GM10248 (cell line): ENCODE measurements at regions not wholly inside any gene's neighbourhood (a gene's known extent, or its start where the extent isn't known, plus 50 kb on each side); places are given as distances from the start of the nearest gene placed in this dataset.
A peak's percentile ranks its signal among the peaks of the same experiment; 100 is the strongest.
"Not testable (repeated sequence)": the region's sequence is repeated elsewhere in the genome, so short reads cannot be mapped to it uniquely, and the experiment has no call there.

Source experiments
- CTCF ChIA-PET: fragments of 300-600 bp; sonication (Branson Sonifier 250); formaldehyde crosslinking; extraction: SDS; loops from one replicate; lab custom pipeline; 2021; ENCODE audit warnings: antibody characterized with exemption; lab: Yijun Ruan, JAX
- POLR2A ChIA-PET: fragments of 350-650 bp; sonication (Branson Sonifier 250); formaldehyde crosslinking; extraction: SDS; loops from one replicate; lab custom pipeline; 2020; ENCODE audit warnings: antibody characterized with exemption; lab: Yijun Ruan, JAX
- DNase-seq: peaks from one replicate; pipeline ENCODE4 v3.0.0; 2012; ENCODE audit errors: extremely low spot score
- TF ChIP-seq, protein P1 (sequence below): IDR thresholded peaks from 2 replicates; pipeline ENCODE4 v1.5.1; 2012; ENCODE audit warnings: mild to moderate bottlenecking, low read depth; ENCODE audit errors: extremely low read depth, missing control alignments, control extremely low read depth

- CTCF ChIA-PET, POLR2A ChIA-PET, DNase-seq: not testable (repeated sequence)
- TF ChIP-seq, protein P1, sequence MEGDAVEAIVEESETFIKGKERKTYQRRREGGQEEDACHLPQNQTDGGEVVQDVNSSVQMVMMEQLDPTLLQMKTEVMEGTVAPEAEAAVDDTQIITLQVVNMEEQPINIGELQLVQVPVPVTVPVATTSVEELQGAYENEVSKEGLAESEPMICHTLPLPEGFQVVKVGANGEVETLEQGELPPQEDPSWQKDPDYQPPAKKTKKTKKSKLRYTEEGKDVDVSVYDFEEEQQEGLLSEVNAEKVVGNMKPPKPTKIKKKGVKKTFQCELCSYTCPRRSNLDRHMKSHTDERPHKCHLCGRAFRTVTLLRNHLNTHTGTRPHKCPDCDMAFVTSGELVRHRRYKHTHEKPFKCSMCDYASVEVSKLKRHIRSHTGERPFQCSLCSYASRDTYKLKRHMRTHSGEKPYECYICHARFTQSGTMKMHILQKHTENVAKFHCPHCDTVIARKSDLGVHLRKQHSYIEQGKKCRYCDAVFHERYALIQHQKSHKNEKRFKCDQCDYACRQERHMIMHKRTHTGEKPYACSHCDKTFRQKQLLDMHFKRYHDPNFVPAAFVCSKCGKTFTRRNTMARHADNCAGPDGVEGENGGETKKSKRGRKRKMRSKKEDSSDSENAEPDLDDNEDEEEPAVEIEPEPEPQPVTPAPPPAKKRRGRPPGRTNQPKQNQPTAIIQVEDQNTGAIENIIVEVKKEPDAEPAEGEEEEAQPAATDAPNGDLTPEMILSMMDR = peak; percentile 10
Observed at GRCh38 chr16:21487956-21488355, 111.4 kb upstream of the METTL9 start.

DNA sequence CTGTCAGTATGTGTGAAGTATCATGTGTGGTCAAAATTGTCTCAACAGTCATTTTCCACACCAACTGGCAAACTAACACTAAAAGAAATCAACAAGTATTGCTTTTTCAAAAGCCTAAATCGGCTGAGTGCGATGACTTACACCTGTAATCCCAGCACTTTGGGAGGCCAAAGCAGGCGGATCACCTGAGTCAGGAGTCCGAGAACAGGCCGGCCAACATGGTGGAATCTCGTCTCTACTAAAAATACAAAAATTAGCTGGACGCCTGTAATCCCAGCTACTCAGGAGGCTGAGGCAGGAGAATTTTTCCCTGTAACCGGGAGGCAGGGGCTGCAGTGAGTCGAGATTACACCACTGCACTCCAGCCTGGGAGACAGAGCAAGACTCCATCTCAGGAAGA is 100.3 kb upstream of the METTL9 start:
- DNase-seq, POLR2A ChIA-PET, CTCF ChIA-PET: not testable (repeated sequence)

DNA sequence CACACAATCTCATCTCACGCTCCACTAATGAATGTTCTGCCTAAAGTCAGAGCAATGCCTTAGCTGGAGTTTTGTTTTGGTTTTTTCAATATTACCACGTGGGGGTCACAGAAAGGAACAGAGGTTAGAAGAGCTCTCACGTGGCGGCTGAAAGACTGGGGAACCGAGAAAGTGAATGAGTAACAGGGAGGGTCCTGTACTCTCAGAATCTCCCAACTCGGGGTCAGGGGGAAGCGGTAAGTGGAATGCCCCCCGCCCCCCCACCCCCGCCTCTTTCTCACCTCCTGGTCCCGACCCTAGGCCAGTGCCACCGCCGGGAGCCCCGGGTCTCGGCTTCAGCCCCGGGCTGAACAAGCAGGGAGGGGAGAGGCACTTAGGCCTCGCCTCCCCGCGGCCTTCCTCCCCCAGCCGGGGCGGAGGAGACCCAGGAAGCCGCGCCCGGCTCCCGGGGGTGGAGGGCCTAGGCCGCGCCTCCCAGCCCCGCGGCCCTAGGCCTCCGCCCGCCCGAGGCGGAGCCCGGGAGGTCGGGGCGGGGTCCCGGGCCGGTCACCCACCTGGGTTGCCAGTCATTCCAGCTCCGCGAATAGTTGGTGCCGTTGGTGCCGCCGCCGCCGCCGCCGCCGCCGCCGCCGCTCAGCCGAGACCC is 98.0 kb upstream of the METTL9 start:
- CTCF ChIA-PET, DNase-seq, POLR2A ChIA-PET: not testable (repeated sequence)

DNA sequence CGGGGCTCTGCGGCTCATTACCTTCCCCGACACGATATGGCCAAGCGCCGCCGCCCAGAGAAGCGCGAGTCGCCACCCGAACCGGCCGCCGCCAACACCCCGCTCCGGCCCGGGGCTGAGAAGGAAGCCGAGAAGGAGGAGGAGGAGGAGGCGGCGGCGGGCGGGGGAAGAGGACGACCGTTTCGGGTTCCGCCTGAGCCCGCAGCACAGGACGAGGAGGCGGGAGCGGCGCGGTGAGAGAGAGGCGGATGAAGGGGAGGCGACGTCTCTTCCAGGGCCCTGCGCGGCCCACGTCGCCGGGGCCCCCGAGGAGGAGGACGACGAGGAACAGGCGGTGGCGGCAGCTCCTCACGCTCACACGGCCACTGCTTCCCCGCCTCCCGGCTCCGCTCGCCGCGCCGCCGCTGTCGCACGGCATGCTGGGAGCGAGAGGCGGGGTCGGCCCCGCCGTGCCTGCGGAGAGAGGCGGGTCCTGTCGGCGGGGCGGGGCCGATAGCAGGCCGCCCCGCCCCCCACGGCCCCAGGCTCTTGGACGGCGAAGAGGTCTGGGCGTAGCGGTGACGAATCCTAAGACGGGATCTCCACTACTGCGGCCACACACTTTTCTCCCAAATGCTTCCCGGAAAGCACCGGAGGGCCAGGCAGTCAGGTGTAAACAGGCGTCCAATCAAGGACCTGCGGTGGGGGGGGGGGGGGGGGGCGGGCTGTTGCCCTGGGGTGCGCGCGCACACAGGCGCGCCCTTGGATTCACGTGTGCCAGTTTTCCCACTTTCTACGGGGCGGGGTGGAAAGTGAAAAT is 97.3 kb upstream of the METTL9 start:
- TF ChIP-seq, protein P1 = no peak
- ChIA-PET POLR2A (no interaction called here), CTCF (no interaction called here)
- peak; percentile 89 for DNase-seq

GRCh38 chr16:21503574-21503920 is 95.8 kb upstream of the METTL9 start:
- POLR2A ChIA-PET, DNase-seq, CTCF ChIA-PET: not testable (repeated sequence)

DNA sequence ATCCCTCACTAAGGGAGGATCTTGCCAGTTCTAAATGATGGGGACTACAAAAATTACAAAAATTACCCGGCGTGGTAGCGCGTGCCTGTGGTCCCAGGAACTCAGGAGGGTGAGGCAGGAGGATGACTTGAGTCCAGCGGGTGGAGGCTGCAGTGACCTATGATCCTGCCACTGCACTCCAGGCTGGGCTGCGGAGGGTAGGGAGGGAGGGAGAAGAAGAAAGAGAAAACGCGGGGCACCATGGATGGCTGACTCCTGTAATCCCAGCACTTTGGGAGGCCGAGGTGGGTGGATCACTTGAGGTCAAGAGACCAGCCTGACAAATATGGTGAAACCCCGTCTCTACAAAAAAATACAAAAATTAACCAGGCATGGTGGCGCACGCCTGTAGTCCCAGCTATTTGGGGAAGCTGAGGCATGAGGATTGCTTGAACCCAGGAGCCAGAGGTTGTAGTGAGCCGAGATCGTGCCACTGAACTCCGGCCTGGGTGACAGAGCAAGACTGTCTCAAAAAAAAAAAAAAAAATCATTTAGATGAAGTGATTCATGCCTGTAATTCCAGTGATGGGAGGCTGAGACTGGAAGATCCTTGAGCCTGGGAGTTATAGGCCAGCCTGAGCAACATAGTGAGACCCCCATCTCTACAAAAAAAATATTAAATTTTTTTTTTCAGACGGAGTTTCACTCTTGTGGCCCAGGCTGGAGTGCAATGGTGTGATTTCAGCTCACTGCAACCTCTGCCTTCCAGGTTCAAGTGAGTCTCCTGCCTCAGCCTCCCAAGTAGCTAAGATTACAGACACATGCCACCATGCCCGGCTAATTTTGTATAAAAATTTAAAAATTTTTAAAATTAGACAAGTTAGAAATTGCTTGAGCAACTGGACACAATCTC is 95.2 kb upstream of the METTL9 start:
- CTCF ChIA-PET = not testable (repeated sequence)

DNA sequence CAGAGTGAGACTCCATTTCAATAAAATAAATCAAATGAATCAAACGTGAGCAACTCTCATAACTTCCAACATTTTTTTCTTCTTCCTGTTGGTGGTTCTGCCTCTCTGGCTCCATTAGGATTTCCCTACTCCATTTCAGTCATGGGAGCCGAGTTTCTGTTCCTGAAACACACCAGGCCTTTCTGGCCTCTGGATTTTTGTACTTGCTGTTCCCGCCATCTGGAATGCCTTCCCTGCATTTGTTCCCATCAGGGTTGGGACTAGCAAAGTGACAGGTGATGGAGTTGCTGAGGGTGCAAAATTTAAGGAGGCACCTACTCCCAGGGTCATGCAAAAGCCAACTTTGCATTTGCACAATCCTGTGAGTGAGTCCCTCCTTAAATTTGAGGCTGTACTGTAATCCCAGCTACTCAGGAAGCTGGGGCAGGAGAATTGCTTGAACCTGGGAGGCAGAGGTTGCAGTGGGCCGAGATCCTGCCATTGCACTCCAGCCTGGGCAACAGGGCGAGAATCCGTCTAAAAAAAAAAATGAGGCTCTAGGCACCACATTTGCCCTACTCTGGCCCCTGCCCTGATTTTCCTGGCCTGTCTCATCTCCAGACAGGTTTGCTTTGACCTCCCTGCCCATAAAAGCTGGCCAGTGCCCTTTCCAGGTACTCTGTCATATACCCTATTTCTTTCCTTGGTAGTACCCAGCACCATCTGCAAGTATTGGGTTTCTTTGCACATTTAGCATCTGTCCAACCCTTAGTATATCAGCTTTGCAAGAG is 93.4 kb upstream of the METTL9 start:
- DNase-seq, CTCF ChIA-PET, POLR2A ChIA-PET: not testable (repeated sequence)

More for the DNA sequence above, 95.2 kb upstream of the METTL9 start:
- DNase-seq, POLR2A ChIA-PET: not testable (repeated sequence)

DNA sequence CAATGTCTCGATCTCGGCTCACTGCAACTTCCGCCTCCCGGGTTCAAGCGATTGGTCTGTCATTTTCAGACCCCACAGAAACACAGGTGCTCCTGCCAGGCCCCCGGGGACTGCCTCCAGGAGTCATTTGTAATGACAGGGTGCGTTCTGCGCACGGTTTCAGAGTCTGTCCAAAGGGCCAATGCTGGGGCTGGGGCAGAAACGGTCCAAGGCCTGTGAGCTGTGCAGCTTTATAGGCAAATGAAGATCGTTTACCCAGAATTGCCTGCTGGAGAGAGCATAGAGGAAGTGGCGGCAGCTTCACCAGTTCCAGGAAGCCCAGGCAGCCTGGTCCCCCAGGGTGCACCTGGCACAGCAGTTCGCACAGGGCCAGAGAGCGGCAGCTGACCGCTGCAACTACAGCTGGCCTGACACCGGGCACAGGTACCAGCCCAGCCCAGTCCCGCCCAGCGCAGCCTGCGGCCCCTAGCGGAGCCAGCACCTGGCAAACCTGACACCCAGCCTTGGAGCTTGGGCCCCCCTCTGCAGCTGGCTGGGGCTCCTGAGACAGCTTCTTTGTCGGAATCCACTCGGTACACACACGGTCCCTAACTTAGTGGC is 92.4 kb upstream of the METTL9 start:
- CTCF ChIA-PET = not testable (repeated sequence)
- POLR2A ChIA-PET = interaction anchor here (0.6 kb wide), 1 partner anchor 146 kb away, joined by 9 read pairs; no protein-coding TSS in a partner anchor
- DNase-seq = peak; percentile 50

DNA sequence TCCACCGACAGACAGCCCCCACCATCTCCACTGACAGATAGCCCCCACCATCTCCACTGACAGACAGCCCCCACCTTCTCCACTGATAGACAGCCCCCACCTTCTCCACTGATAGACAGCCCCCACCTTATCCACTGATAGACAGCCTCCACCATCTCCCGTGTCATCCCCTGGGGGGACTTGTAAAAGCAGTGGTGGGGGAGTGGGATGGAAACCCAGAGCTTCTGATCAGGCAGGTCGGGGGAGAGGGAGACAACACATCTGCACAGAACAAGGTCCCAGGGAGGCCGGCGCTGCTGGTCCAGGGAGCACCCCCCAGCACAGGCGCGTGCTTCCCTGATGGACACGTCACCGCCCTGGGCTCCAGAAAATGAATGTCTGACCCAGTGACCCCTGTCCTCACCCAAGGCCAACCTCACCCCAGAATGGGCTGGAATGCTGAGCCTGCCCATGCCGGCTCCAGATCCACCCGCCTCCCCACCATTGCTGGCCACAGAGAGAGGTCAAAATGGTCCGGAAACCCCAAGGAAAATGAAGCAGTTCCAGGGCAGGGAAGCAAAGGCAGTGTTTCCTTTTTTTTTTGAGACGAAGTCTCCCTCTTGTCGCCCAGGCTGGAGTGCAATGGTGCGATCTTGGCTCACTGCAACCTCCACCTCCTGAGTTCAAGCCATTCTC is 91.6 kb upstream of the METTL9 start:
- POLR2A ChIA-PET, DNase-seq, CTCF ChIA-PET: not testable (repeated sequence)

DNA sequence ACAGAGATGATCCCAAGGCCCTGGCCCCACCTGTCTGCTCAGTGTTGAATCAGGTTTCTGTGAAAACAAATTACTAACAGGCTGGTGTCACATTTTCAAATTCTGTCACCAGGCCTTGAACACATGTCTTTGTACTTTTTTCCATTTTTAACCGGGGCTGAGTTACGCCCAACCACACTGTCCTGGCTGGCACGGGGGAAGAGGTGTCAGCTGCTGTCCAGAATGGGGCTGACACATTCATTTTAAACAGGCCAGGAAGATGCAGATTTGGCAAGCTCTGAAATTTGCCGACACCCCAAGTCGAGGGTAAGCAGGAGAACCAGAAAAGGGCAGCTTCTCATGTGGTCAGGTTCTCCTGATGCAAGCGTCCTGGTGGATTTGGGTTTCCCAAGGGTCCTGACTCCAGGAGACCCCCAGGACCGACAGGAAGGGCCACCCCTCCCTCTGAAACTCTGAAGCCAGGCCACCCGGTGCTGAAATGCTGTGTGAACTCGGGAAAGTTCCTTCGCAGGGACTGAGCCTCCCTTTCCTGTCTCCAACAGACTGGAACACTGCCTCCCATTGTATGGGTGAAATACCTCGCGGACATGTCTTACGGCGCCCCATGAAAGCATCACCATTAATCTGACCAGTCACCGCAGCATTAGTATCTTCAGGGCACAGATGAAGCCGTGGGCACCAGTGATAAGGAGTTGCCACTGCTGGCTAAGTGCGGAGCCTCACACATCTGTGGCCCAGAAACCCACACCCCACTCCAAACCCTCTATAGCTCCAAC is 90.5 kb upstream of the METTL9 start:
- POLR2A ChIA-PET, DNase-seq, CTCF ChIA-PET: not testable (repeated sequence)

- POLR2A ChIA-PET, DNase-seq: not testable (repeated sequence)
Observed at GRCh38 chr16:21509437-21510086, 89.8 kb upstream of the METTL9 start.

DNA sequence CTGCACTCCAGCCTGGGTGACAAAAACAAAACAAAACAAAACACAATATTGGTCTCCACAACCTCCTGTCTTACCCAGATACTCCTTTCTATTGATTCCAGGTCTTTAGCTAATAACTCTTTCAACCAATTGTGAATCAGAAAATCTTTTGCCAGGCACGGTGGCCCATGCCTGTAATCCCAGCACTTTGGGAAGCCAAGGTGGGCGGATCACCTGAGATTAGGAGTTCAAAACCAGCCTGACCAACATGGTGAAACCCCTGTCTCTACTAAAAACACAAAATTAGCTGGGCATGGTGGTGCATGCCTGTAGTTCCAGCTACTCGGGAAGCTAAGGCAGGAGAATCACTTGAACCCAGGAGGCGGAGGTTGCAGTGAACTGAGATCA is 88.5 kb upstream of the METTL9 start:
- CTCF ChIA-PET, POLR2A ChIA-PET, DNase-seq: not testable (repeated sequence)

More at GRCh38 chr16:21509437-21510086, 89.8 kb upstream of the METTL9 start:
- CTCF ChIA-PET = not testable (repeated sequence)
